Mesothelial cell of epicardium (in vitro differentiated cells): ENCODE measurements at regions not wholly inside any gene's neighbourhood (a gene's known extent, or its start where the extent isn't known, plus 50 kb on each side); places are given as distances from the start of the nearest gene placed in this dataset.

Experiments used
- DNase-seq, 2 experiments: peaks; one replicate each; pipeline ENCODE4 v3.0.0; 2021; ENCODE audit warnings: low spot score in 2 of 2; ENCODE audit not compliant: unreplicated experiment in 2 of 2
- H3K27ac Mint-ChIP-seq: 2 replicates; pipeline ENCODE4 v1.8.0; 2021; ENCODE audit warnings: mixed read lengths
- H3K27me3 Mint-ChIP-seq: 2 replicates; pipeline ENCODE4 v1.8.0; 2021; ENCODE audit warnings: low read depth, mixed read lengths
- H3K36me3 Mint-ChIP-seq: 2 replicates; pipeline ENCODE4 v1.8.0; 2021; ENCODE audit warnings: mixed read lengths
- H3K4me1 Mint-ChIP-seq: 2 replicates; pipeline ENCODE4 v1.8.0; 2021; ENCODE audit warnings: mixed read lengths
- H3K4me3 Mint-ChIP-seq: 2 replicates; pipeline ENCODE4 v1.8.0; 2021; ENCODE audit warnings: mild to moderate bottlenecking, moderate library complexity, mixed read lengths
- H3K9me3 Mint-ChIP-seq: 2 replicates; pipeline ENCODE4 v1.8.0; 2021; ENCODE audit warnings: mixed read lengths
- TF ChIP-seq, protein P1 (sequence below): fragments of 200-600 bp; sonication (generic); IDR thresholded peaks from one replicate; pipeline ENCODE4 v1.5.0; 2021; ENCODE audit warnings: antibody characterized with exemption; ENCODE audit not compliant: unreplicated experiment

DNA sequence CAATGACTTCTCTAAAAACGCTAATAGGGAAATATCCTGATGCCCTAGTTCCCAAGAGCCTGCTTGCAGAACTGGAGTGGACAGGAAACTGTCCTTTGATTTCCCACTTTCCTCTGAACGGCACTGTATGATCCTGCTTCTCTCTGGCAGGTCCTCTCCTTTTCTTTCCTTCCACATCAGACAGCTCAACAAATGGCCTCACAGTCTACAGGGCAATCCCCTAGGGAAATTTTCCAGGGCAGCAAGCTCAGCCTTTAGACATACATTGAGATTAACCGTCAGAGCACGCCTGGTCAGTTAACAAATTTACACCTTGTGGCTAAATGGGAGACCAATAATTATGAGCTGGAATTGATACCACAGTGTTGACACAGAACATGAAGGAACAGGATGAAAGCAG, 164.9 kb downstream of the SLC24A2 start:
- Mint-ChIP-seq H3K9me3 (no peaks in the 10 kb centered on the region), H3K4me3 (no peak overlapping the region), H3K36me3 (no peaks in the 10 kb centered on the region), H3K4me1 (no peaks in the 10 kb centered on the region), H3K27me3 (peaks cover 26% of the 10 kb centered on the region), H3K27ac (no peak overlapping the region)
- DNase-seq: no peak
- TF ChIP-seq, protein P1, sequence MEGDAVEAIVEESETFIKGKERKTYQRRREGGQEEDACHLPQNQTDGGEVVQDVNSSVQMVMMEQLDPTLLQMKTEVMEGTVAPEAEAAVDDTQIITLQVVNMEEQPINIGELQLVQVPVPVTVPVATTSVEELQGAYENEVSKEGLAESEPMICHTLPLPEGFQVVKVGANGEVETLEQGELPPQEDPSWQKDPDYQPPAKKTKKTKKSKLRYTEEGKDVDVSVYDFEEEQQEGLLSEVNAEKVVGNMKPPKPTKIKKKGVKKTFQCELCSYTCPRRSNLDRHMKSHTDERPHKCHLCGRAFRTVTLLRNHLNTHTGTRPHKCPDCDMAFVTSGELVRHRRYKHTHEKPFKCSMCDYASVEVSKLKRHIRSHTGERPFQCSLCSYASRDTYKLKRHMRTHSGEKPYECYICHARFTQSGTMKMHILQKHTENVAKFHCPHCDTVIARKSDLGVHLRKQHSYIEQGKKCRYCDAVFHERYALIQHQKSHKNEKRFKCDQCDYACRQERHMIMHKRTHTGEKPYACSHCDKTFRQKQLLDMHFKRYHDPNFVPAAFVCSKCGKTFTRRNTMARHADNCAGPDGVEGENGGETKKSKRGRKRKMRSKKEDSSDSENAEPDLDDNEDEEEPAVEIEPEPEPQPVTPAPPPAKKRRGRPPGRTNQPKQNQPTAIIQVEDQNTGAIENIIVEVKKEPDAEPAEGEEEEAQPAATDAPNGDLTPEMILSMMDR: no peak

DNA sequence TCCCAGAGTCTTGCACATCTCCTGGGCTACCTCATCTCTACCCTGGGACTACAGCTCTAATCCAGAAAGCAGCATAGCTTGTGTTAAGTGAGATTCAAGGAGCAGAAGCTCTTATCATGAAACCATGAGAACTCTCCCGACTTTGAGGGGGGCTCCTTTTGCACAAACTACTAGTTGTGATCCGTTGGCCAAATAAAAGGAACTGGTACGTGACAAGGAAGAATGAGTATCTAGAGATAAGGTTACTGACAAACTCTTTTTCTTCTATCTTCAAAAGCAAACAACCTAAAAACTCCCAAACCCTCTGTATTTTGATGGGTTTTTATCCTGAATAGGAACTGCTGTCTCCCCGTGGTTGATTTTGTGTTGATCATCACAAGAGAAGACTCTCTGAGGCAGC, 168.5 kb downstream of the SLC24A2 start:
- peaks cover 45% of the 10 kb centered on the region for H3K27me3 Mint-ChIP-seq
- DNase-seq: no peak
- H3K36me3 Mint-ChIP-seq: no peaks in the 10 kb centered on the region
- no peaks in the 10 kb centered on the region for H3K9me3 Mint-ChIP-seq
- H3K4me3 Mint-ChIP-seq: no peak overlapping the region
- no peaks in the 10 kb centered on the region for H3K4me1 Mint-ChIP-seq
- no peak overlapping the region for H3K27ac Mint-ChIP-seq
- TF ChIP-seq, protein P1: no peak

DNA sequence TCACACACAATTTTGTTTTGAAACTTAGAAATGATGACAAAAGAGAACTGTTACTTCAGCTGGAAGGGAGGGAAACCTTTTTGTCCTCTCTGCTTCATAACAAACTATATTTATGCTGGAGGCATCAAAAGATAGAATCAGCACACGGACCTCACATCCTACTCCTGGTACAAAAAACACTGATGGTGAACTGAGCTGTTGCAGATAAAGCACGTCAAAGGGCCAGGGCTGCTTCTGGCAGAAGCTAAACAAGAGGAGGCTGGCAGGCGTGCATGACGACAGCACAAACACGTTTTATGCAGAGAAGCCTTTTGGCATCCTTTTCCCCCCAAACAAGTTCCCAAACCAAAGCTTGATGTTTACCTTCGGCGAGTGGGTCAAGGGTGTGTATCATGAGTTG, 169.6 kb downstream of the SLC24A2 start:
- H3K27me3 Mint-ChIP-seq: peaks cover 55% of the 10 kb centered on the region
- no peaks in the 10 kb centered on the region for H3K9me3 Mint-ChIP-seq
- TF ChIP-seq, protein P1: no peak
- DNase-seq: no peak
- H3K36me3 Mint-ChIP-seq: no peaks in the 10 kb centered on the region
- H3K4me1 Mint-ChIP-seq: no peaks in the 10 kb centered on the region
- no peak overlapping the region for H3K27ac Mint-ChIP-seq
- H3K4me3 Mint-ChIP-seq: no peak overlapping the region

DNA sequence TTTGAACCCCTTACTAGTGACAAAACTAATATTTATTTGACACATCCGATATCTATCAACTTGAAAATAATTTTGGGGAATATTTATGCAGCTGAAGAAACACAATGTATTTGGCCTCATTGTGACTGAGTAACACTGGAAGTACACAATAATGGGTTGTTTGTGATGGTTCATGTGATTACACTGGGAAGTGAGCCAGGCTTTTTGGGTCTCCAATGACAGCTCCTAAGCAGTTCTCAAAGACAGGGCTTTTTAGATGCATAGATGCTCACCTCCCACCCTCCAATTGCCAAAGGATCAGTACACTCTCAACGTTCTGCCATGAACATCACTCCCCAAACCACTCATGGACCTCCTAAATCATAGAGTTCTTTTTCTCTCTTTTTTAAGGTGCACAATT, 170.0 kb downstream of the SLC24A2 start:
- Mint-ChIP-seq H3K4me3 (no peak overlapping the region), H3K27ac (no peak overlapping the region), H3K27me3 (peaks cover 55% of the 10 kb centered on the region), H3K9me3 (no peaks in the 10 kb centered on the region), H3K36me3 (no peaks in the 10 kb centered on the region), H3K4me1 (no peaks in the 10 kb centered on the region)
- DNase-seq: no peak
- TF ChIP-seq, protein P1: no peak

DNA sequence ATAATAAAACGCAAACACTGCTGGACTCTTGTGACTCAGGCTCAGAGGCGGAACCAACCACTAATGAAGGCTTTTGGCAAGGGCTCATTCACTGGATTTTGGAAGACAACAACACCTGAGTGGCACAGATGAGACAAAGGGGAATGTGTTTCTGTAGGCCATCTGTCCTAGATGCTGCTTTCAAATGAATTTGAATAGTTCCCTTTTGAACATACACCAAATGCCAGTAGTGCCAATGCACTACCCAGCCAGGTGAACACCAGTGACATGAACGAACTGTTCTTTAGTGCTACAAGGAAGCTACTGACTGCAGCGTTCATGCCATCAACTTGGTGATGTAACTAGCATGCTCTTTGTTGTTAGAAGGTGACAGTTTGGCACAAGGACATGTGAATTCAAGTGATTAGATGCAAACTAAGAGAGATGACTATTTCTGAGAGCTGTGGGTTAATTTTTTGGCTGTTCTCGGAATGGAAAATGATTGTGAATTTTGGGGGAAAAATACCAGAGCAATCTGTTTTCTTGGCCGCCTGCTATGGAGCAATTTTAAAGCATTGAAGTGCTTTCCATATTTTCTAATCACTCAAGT, 173.7 kb downstream of the SLC24A2 start:
- Mint-ChIP-seq H3K36me3 (no peaks in the 10 kb centered on the region), H3K9me3 (no peaks in the 10 kb centered on the region), H3K27me3 (peaks cover 54% of the 10 kb centered on the region), H3K27ac (no peak overlapping the region), H3K4me3 (no peak overlapping the region), H3K4me1 (no peaks in the 10 kb centered on the region)
- TF ChIP-seq, protein P1: no peak
- DNase-seq: no peak

DNA sequence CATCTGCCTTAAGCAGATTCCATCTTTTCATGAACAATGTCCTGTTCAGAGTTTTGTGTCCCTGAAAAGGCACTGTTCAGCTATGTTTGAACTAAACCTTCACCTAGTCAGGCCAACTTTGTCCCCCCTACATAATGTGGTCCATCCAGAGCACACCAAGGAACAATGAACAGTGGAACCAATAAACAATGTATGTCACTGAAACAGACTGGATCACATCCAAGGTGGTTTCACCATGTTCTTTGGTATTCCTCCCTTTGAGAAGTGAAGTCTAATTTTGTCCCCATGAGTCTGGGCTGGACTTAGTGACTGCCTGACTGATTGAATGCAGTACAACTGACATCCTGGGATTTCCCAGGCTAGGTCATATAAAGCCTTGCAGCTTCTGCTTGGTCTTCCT, 174.5 kb downstream of the SLC24A2 start:
- TF ChIP-seq, protein P1: no peak
- Mint-ChIP-seq H3K27ac (no peak overlapping the region), H3K9me3 (no peaks in the 10 kb centered on the region)

More for the DNA sequence above, 174.5 kb downstream of the SLC24A2 start:
- H3K36me3 Mint-ChIP-seq: no peaks in the 10 kb centered on the region
- no peaks in the 10 kb centered on the region for H3K4me1 Mint-ChIP-seq
- no peak overlapping the region for H3K4me3 Mint-ChIP-seq
- no peak for DNase-seq
- H3K27me3 Mint-ChIP-seq: peaks cover 51% of the 10 kb centered on the region
